ENCODE measurements at regions not wholly inside any gene's neighbourhood (a gene's known extent, or its start where the extent isn't known, plus 50 kb on each side); places are given as distances from the start of the nearest gene placed in this dataset.
A peak's percentile ranks its signal among the peaks of the same experiment; 100 is the strongest.

- no peak for DNase-seq
- Histone ChIP-seq H3K9me3 (no peaks in the 10 kb centered on the region), H3K4me3 (no peak overlapping the region), H3K27ac (no peak overlapping the region), H3K36me3 (no peaks in the 10 kb centered on the region), H3K27me3 (no peaks in the 10 kb centered on the region), H3K4me1 (no peaks in the 10 kb centered on the region)
- intact Hi-C loops (cut with DNase I) = no loop called here
- no peak for TF ChIP-seq POLR2AphosphoS5 (IDR thresholded peaks at IDR 0.05)
- TF ChIP-seq CTCF (IDR thresholded peaks at IDR 0.05) = peak in 1 of 4 experiments; percentile 10
- TF ChIP-seq EP300 (IDR thresholded peaks at IDR 0.05) = no peak
- TF ChIP-seq POLR2A (IDR thresholded peaks at IDR 0.05) = no peak
- 52 to 53% methylated on average over 2 of the region's 2 CpGs for WGBS, 2 donors
These were observed 345.3 kb upstream of the LCORL start for GRCh38 chr4:18366892-18367291.

- Histone ChIP-seq H3K27ac (no peak overlapping the region), H3K9me3 (no peaks in the 10 kb centered on the region), H3K4me3 (no peak overlapping the region), H3K4me1 (no peaks in the 10 kb centered on the region), H3K27me3 (no peaks in the 10 kb centered on the region), H3K36me3 (no peaks in the 10 kb centered on the region)
- TF ChIP-seq POLR2A (IDR thresholded peaks at IDR 0.05) (no peak), EP300 (IDR thresholded peaks at IDR 0.05) (no peak), CTCF (IDR thresholded peaks at IDR 0.05) (no peak), POLR2AphosphoS5 (IDR thresholded peaks at IDR 0.05) (no peak)
- no peak for DNase-seq
- 83 to 85% methylated on average over 3 of the region's 3 CpGs for WGBS, 2 donors
- intact Hi-C loops (cut with DNase I) = no loop called here
These were observed 344.6 kb upstream of the LCORL start for GRCh38 chr4:18366136-18366535.

DNA sequence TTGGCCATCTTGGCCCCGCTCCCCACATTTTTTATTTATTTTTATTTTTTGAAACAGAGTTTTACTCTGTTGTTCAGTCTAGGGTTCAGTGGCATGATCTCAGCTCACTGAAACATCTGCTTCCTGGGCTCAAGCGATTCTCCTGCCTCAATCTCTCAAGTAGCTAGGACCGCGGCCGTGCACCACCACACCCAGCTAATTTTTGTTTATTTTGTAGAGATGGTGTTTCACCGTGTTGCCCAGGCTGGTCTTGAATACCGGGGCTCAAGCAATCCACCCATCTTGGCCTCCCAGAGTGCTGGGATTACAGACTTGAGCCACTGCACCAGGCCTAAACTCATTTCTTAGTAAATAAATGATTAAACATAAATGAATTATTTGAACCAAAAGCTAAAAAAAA, 322.0 kb upstream of the LCORL start:
- no peak overlapping the region for H3K4me3 ChIP-seq
- no peaks in the 10 kb centered on the region for H3K27me3 ChIP-seq
- WGBS, 2 donors = 89 to 91% methylated on average over 7 of the region's 7 CpGs
- no peak overlapping the region for H3K27ac ChIP-seq
- H3K36me3 ChIP-seq = no peaks in the 10 kb centered on the region
- TF ChIP-seq POLR2AphosphoS5 (IDR thresholded peaks at IDR 0.05) (no peak), POLR2A (IDR thresholded peaks at IDR 0.05) (no peak), CTCF (IDR thresholded peaks at IDR 0.05) (no peak), EP300 (IDR thresholded peaks at IDR 0.05) (no peak)
- no peaks in the 10 kb centered on the region for H3K4me1 ChIP-seq
- H3K9me3 ChIP-seq = no peaks in the 10 kb centered on the region
- DNase-seq = no peak
- intact Hi-C loops (cut with DNase I) = no loop called here

GRCh38 chr4:18342847-18343246, 321.3 kb upstream of the LCORL start:
- Histone ChIP-seq H3K36me3 (no peaks in the 10 kb centered on the region), H3K27ac (no peak overlapping the region), H3K4me3 (no peak overlapping the region), H3K27me3 (no peaks in the 10 kb centered on the region), H3K4me1 (no peaks in the 10 kb centered on the region), H3K9me3 (no peaks in the 10 kb centered on the region)
- intact Hi-C loops (cut with DNase I) = no loop called here
- TF ChIP-seq POLR2A (IDR thresholded peaks at IDR 0.05) = no peak
- TF ChIP-seq EP300 (IDR thresholded peaks at IDR 0.05) = no peak
- TF ChIP-seq POLR2AphosphoS5 (IDR thresholded peaks at IDR 0.05) = no peak
- no peak for TF ChIP-seq CTCF (IDR thresholded peaks at IDR 0.05)
- no peak for DNase-seq
- 88 to 91% methylated on average over 4 of the region's 4 CpGs for WGBS, 2 donors

- Histone ChIP-seq H3K36me3 (no peaks in the 10 kb centered on the region), H3K4me3 (no peak overlapping the region), H3K27ac (no peak overlapping the region), H3K4me1 (no peaks in the 10 kb centered on the region), H3K9me3 (no peaks in the 10 kb centered on the region), H3K27me3 (peaks cover 0 to 6% (median 0%) of the 10 kb centered on the region in 3 donors)
- no peak for TF ChIP-seq EP300 (IDR thresholded peaks at IDR 0.05)
- TF ChIP-seq POLR2AphosphoS5 (IDR thresholded peaks at IDR 0.05) = no peak
- no peak for TF ChIP-seq POLR2A (IDR thresholded peaks at IDR 0.05)
- TF ChIP-seq CTCF (IDR thresholded peaks at IDR 0.05) = no peak
- 67 to 70% methylated on average over 5 of the region's 5 CpGs for WGBS, 2 donors
- DNase-seq = no peak
- intact Hi-C loops (cut with DNase I) = no loop called here
These were observed 300.5 kb upstream of the LCORL start for GRCh38 chr4:18321956-18322530.

Measured in sigmoid colon (tissue), 6 donors.